ENCODE measurements at regions not wholly inside any gene's neighbourhood (a gene's known extent, or its start where the extent isn't known, plus 50 kb on each side); places are given as distances from the start of the nearest gene placed in this dataset.

DNA sequence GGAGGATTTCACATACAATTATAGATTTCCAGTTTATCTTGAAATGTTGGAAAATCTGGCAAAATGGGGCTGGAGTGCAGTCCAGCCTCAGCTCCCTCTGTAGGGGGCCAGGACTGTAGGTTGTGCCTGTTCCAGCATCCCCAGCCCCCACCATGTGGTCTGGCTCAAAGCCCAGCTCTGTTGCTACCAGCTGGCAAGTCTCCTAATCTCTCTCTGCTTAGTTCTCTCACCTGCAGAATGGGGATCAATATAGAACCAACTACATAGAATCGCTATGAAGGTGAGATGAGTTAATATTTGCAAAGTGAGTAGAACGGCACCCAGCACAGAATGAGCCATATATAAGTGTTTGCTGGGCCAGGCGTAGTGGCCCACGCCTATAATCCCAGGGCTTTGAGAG lies 50.0 kb upstream of the TARDBP start:
- no peak for DNase-seq (ENCODE audit: low read depth, low spot score)
